Endothelial cell of umbilical vein (primary cell): ENCODE measurements at regions not wholly inside any gene's neighbourhood (a gene's known extent, or its start where the extent isn't known, plus 50 kb on each side); places are given as distances from the start of the nearest gene placed in this dataset.

Experiments
- BruUV-seq: library from RNA; stranded (reverse); fragments of 400-500 nt; replicated peaks from 2 replicates; lab custom pipeline; 2021; lab: Mats Ljungman, UMichigan
- CTCF ChIA-PET: fragments of 300-600, 350-600 bp; sonication (Branson Sonifier 250); formaldehyde crosslinking; loops from one replicate; lab custom pipeline; 2021; ENCODE audit warnings: antibody characterized with exemption, inconsistent platforms; lab: Charles Lee
- POLR2A ChIA-PET: fragments of 300-600, 350-600 bp; sonication (Branson Sonifier 250); formaldehyde crosslinking; loops from one replicate; lab custom pipeline; 2021; ENCODE audit warnings: antibody characterized with exemption, inconsistent platforms; lab: Charles Lee
- DNase-seq: peaks from one replicate; pipeline ENCODE4 v3.0.0-alpha.2; 2011; ENCODE audit warnings: low read depth, low spot score
- FAIRE-seq: peaks from 2 replicates; lab custom pipeline; 2011; peaks lifted over from hg19 to GRCh38; lab: Jason Lieb, UNC
- H2AFZ ChIP-seq: 2 replicates; pipeline ENCODE4 v1.6.0; 2012; ENCODE audit warnings: low read depth, low read length, control low read depth, inconsistent platforms
- H3K27ac ChIP-seq: 2 replicates; pipeline ENCODE4 v1.5.1; 2011; ENCODE audit warnings: low read depth, mild to moderate bottlenecking, control low read depth, low read length, moderate library complexity; ENCODE audit not compliant: insufficient read depth
- H3K27me3 ChIP-seq, 2 experiments: 2 replicates each; pipeline versions ENCODE4 v1.6.0 to v1.6.1; 2011; ENCODE audit warnings: low read length in 2 of 2, mixed read lengths in 1 of 2; ENCODE audit not compliant: control insufficient read depth in 2 of 2, insufficient read depth in 2 of 2
- H3K36me3 ChIP-seq, 2 experiments: 2 replicates in 1 of 2; 3 replicates in 1 of 2; pipeline ENCODE4 v1.5.1; 2011; ENCODE audit warnings: low read length in 2 of 2, mild to moderate bottlenecking in 1 of 2, moderate library complexity in 1 of 2; ENCODE audit not compliant: control insufficient read depth in 2 of 2, insufficient read depth in 2 of 2; ENCODE audit errors: extremely low read depth in 1 of 2
- H3K4me1 ChIP-seq: 3 replicates; pipeline ENCODE4 v1.5.1; 2011; ENCODE audit warnings: mild to moderate bottlenecking, low read length; ENCODE audit not compliant: control insufficient read depth, insufficient read depth; ENCODE audit errors: extremely low read depth
- H3K4me2 ChIP-seq: 2 replicates; pipeline ENCODE4 v1.6.1; 2011; ENCODE audit warnings: low read length, control low read depth, mixed read lengths; ENCODE audit not compliant: insufficient read depth
- H3K4me3 ChIP-seq, 3 experiments: fragments of 200-600 bp in 1 of 3; sonication (generic), shearing (Covaris generic) in 1 of 3; replicated peaks in 1 of 3; 2 replicates each; pipeline ENCODE4 v1.5.1; 2011 to 2016; ENCODE audit warnings: control low read depth in 3 of 3, low read length in 3 of 3, mild to moderate bottlenecking in 2 of 3, inconsistent platforms in 1 of 3, low read depth in 1 of 3, moderate library complexity in 1 of 3; ENCODE audit not compliant: insufficient read depth in 1 of 3
- H3K79me2 ChIP-seq: 2 replicates; pipeline ENCODE4 v1.6.0; 2012; ENCODE audit warnings: low read length, inconsistent platforms; ENCODE audit not compliant: control insufficient read depth, insufficient read depth
- H3K9ac ChIP-seq: replicated peaks from 2 replicates; pipeline ENCODE3; 2011; ENCODE audit warnings: low read length, control low read depth; ENCODE audit not compliant: insufficient read depth; ENCODE audit errors: extremely low read depth
- H3K9me1 ChIP-seq: replicated peaks from 3 replicates; pipeline ENCODE4 v1.6.0; 2011; ENCODE audit warnings: mild to moderate bottlenecking, low read length; ENCODE audit not compliant: control insufficient read depth, insufficient read depth; ENCODE audit errors: extremely low read depth
- H3K9me3 ChIP-seq: replicated peaks from 2 replicates; pipeline ENCODE4 v1.5.1; 2012; ENCODE audit warnings: low read length, inconsistent platforms; ENCODE audit not compliant: control insufficient read depth, insufficient read depth
- H4K20me1 ChIP-seq: replicated peaks from 2 replicates; pipeline ENCODE3; 2011; ENCODE audit warnings: mild to moderate bottlenecking, low read length; ENCODE audit not compliant: control insufficient read depth, insufficient read depth; ENCODE audit errors: extremely low read depth
- CTCF ChIP-seq, 2 donors: IDR thresholded peaks; 1 replicate in 1 of 2; 2 replicates in 1 of 2; pipeline ENCODE4 v1.5.1; 2011; ENCODE audit warnings: low read length in 2 of 2, mild to moderate bottlenecking in 2 of 2, moderate library complexity in 2 of 2, control low read depth in 1 of 2, inconsistent platforms in 1 of 2, low read depth in 1 of 2; ENCODE audit not compliant: insufficient read depth in 1 of 2; ENCODE audit errors: extremely low read depth in 1 of 2
- EZH2 ChIP-seq: IDR thresholded peaks from 2 replicates; pipeline ENCODE4 v1.6.1; 2012; ENCODE audit warnings: borderline replicate concordance, low read depth, mild to moderate bottlenecking, moderate library complexity, low read length, inconsistent platforms; ENCODE audit not compliant: severe bottlenecking
- FOS ChIP-seq: IDR thresholded peaks from 2 replicates; pipeline ENCODE4 v1.6.1; 2011; ENCODE audit warnings: mild to moderate bottlenecking, low read length, moderate library complexity, borderline replicate concordance; ENCODE audit not compliant: insufficient read depth
- GATA2 ChIP-seq: IDR thresholded peaks from 2 replicates; pipeline ENCODE4 v1.7.0; 2011; ENCODE audit warnings: low read depth, mild to moderate bottlenecking, moderate library complexity, mixed read lengths, low read length; ENCODE audit not compliant: insufficient read length, insufficient read depth
- JUN ChIP-seq: IDR thresholded peaks from 2 replicates; pipeline ENCODE4 v1.6.1; 2011; ENCODE audit warnings: borderline replicate concordance, low read depth; ENCODE audit not compliant: insufficient read length, insufficient read depth
- MAX ChIP-seq: IDR thresholded peaks from 2 replicates; pipeline ENCODE4 v1.6.1; 2011; ENCODE audit not compliant: insufficient read depth, insufficient read length
- MYC ChIP-seq: IDR thresholded peaks from one replicate; pipeline ENCODE4 v1.6.1; 2011; ENCODE audit warnings: mild to moderate bottlenecking, low read depth, low read length
- POLR2A ChIP-seq: IDR thresholded peaks from 2 replicates; pipeline ENCODE4 v1.6.1; 2012; ENCODE audit warnings: low read depth, mild to moderate bottlenecking, control low read depth, low read length
- POLR2AphosphoS5 ChIP-seq: IDR thresholded peaks from 2 replicates; pipeline ENCODE4 v1.6.1; 2012; ENCODE audit warnings: low read depth, mild to moderate bottlenecking, control low read depth, low read length, moderate library complexity; ENCODE audit not compliant: insufficient read depth
- dilution Hi-C: fragments of 300-500 bp; cut with MboI; formaldehyde crosslinking; loops from one replicate; pipeline ENCODE4 v1.15.0; 2019; ENCODE audit warnings: low sequenced_read_pairs; ENCODE audit not compliant: extremely low pct_ligation_motif_present
- intact Hi-C: fragments of 100-400 bp; cut with micrococcal nuclease; formaldehyde crosslinking; loops from one replicate; pipeline ENCODE4 v1.10.0; 2022

- POLR2A ChIA-PET, result interaction anchor here (0.6 to 0.7 kb wide), 2 partner anchors 46 to 225 kb away, joined by 3 read pairs; no protein-coding TSS in a partner anchor
- H3K79me2 ChIP-seq, result no peaks in the 10 kb centered on the region
- H3K9me1 ChIP-seq, result no peaks in the 10 kb centered on the region
- DNase-seq (peak; percentile 2), FAIRE-seq (peak; percentile 58)
- no peaks in the 10 kb centered on the region for H3K9me3 ChIP-seq
- no peak overlapping the region for H3K4me3 ChIP-seq
- TF ChIP-seq MAX (no peak), POLR2AphosphoS5 (no peak), MYC (no peak), GATA2 (no peak), JUN (no peak), EZH2 (no peak)
- no peaks in the 10 kb centered on the region for H4K20me1 ChIP-seq
- CTCF ChIA-PET, result interaction anchor here (0.9 to 1.4 kb wide), 3 partner anchors 8 to 189 kb away, joined by 3 to 4 read pairs (median 3); no protein-coding TSS in a partner anchor
- no peak overlapping the region for H3K4me2 ChIP-seq
- H3K9ac ChIP-seq, result no peak overlapping the region
- no peaks in the 10 kb centered on the region for H3K36me3 ChIP-seq
- H2AFZ ChIP-seq, result no peak overlapping the region
- intact Hi-C loops (no loop called here), dilution Hi-C loops (no loop called here)
- H3K4me1 ChIP-seq, result no peaks in the 10 kb centered on the region
- H3K27me3 ChIP-seq, result peaks cover 0 to 1% of the 10 kb centered on the region in 2 experiments
- no peak overlapping the region for H3K27ac ChIP-seq
- BruUV-seq, result no TSS peak
Observed at GRCh38 chr12:91622037-91622436, 439.4 kb upstream of the DCN start.

GRCh38 chr12:91620992-91621391 lies 438.4 kb upstream of the DCN start:
- intact Hi-C loops, result no loop called here
- TF ChIP-seq MAX (no peak), MYC (no peak), GATA2 (no peak), FOS (no peak), JUN (no peak), CTCF (IDR thresholded peaks at IDR 0.05; ENCODE audit: extremely low read depth in 1 of 2, insufficient read depth in 1 of 2, low read depth in 1 of 2, low read length in 2 of 2) (no peak), EZH2 (no peak), POLR2A (no peak), POLR2AphosphoS5 (no peak)
- dilution Hi-C loops, result no loop called here
- Histone ChIP-seq H3K27ac (no peak overlapping the region), H2AFZ (no peak overlapping the region), H3K9ac (no peak overlapping the region), H3K79me2 (no peaks in the 10 kb centered on the region), H3K4me3 (no peak overlapping the region), H3K9me3 (no peaks in the 10 kb centered on the region), H3K9me1 (no peaks in the 10 kb centered on the region), H4K20me1 (no peaks in the 10 kb centered on the region), H3K36me3 (no peaks in the 10 kb centered on the region), H3K27me3 (peaks cover 0 to 1% of the 10 kb centered on the region in 2 experiments), H3K4me1 (no peaks in the 10 kb centered on the region), H3K4me2 (no peak overlapping the region)
- POLR2A ChIA-PET, result no interaction called here
- FAIRE-seq (no peak), DNase-seq (no peak)
- no TSS peak for BruUV-seq
- CTCF ChIA-PET, result no interaction called here
